DND-41 (cell line): ENCODE measurements at regions not wholly inside any gene's neighbourhood (a gene's known extent, or its start where the extent isn't known, plus 50 kb on each side); places are given as distances from the start of the nearest gene placed in this dataset.

Source experiments
- CTCF ChIP-seq: IDR thresholded peaks from 2 replicates; pipeline ENCODE4 v1.5.1; 2012; ENCODE audit warnings: borderline replicate concordance, low read length, moderate library complexity, mild to moderate bottlenecking; ENCODE audit not compliant: poor library complexity, severe bottlenecking; ENCODE audit errors: extremely low read depth
- EZH2 ChIP-seq: IDR thresholded peaks from 3 replicates; pipeline ENCODE4 v1.6.1; 2012; ENCODE audit warnings: borderline replicate concordance, low read depth, mild to moderate bottlenecking, moderate library complexity, low read length, inconsistent platforms; ENCODE audit not compliant: severe bottlenecking

DNA sequence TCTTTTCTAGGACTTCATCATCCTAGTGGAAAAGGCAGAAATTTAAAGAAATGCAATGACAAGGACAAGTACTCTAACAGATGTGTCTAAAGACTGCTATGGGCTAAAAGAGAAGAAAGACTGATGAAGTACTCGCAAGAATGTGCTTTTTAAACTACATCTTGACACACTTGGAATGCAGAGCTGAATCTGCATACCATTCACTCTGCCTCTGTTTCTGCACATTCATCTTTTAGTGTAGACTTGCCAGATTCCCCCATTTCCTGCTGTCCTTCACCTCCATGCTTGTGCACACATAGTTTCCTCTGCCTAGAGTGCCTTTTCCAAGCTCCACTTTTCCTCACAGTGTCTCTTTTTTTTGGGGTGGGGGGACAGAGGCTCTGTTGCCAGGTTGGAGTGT, 239.0 kb upstream of the CCDC179 start:
- TF ChIP-seq CTCF: no peak
- no peak for TF ChIP-seq EZH2
